Skeletal muscle satellite cell (primary cell): ENCODE measurements at regions not wholly inside any gene's neighbourhood (a gene's known extent, or its start where the extent isn't known, plus 50 kb on each side); places are given as distances from the start of the nearest gene placed in this dataset.

Source experiments
- H3K27me3 ChIP-seq: 2 replicates; pipeline ENCODE4 v1.7.0; 2013; ENCODE audit warnings: low read length; ENCODE audit not compliant: control insufficient read depth, insufficient read depth
- H3K36me3 ChIP-seq: 2 replicates; pipeline ENCODE4 v1.7.0; 2013; ENCODE audit warnings: mild to moderate bottlenecking, control low read depth, low read length; ENCODE audit not compliant: insufficient read depth
- H3K4me1 ChIP-seq: 2 replicates; pipeline ENCODE4 v1.7.0; 2013; ENCODE audit warnings: low read length; ENCODE audit not compliant: control insufficient read depth, insufficient read depth
- H3K4me2 ChIP-seq: 2 replicates; pipeline ENCODE4 v1.7.0; 2013; ENCODE audit warnings: mild to moderate bottlenecking, low read length
- H3K4me3 ChIP-seq: 2 replicates; pipeline ENCODE4 v1.7.0; 2013; ENCODE audit warnings: low read length
- H3K9ac ChIP-seq: 2 replicates; pipeline ENCODE4 v1.7.0; 2013; ENCODE audit warnings: mild to moderate bottlenecking, low read depth, low read length, moderate library complexity
- H3K9me3 ChIP-seq: replicated peaks from 2 replicates; pipeline ENCODE4 v1.7.0; 2013; ENCODE audit warnings: mild to moderate bottlenecking, control low read depth, low read length

GRCh38 chr15:31212326-31213080 is 111.0 kb upstream of the TRPM1 start:
- no peak overlapping the region for H3K9ac ChIP-seq
- peaks cover 21% of the 10 kb centered on the region for H3K27me3 ChIP-seq
- no peak overlapping the region for H3K4me3 ChIP-seq
- peaks cover 13% of the 10 kb centered on the region for H3K4me1 ChIP-seq
- no peaks in the 10 kb centered on the region for H3K36me3 ChIP-seq
- no peaks in the 10 kb centered on the region for H3K9me3 ChIP-seq
- no peak overlapping the region for H3K4me2 ChIP-seq

- Histone ChIP-seq H3K36me3 (no peaks in the 10 kb centered on the region), H3K27me3 (peaks cover 16% of the 10 kb centered on the region), H3K9ac (no peak overlapping the region), H3K9me3 (no peaks in the 10 kb centered on the region), H3K4me2 (no peak overlapping the region), H3K4me3 (no peak overlapping the region), H3K4me1 (peaks cover 13% of the 10 kb centered on the region)
Observed at GRCh38 chr15:31214158-31214863, 112.3 kb upstream of the KLF13 start.

- Histone ChIP-seq H3K9me3 (no peaks in the 10 kb centered on the region), H3K4me1 (peaks cover 13% of the 10 kb centered on the region), H3K9ac (no peak overlapping the region), H3K4me2 (peak overlapping the region; percentile 85), H3K36me3 (no peaks in the 10 kb centered on the region), H3K27me3 (peaks cover 13% of the 10 kb centered on the region), H3K4me3 (peak overlapping the region; percentile 63)
Observed at GRCh38 chr15:31214864-31215489, 111.7 kb upstream of the KLF13 start.

- Histone ChIP-seq H3K36me3 (no peaks in the 10 kb centered on the region), H3K9me3 (no peaks in the 10 kb centered on the region), H3K4me2 (peak overlapping the region; percentile 85), H3K9ac (no peak overlapping the region), H3K4me1 (peaks cover 13% of the 10 kb centered on the region), H3K4me3 (peak overlapping the region; percentile 63), H3K27me3 (peaks cover 13% of the 10 kb centered on the region)
Observed at GRCh38 chr15:31215490-31216214, 111.0 kb upstream of the KLF13 start.

- no peaks in the 10 kb centered on the region for H3K36me3 ChIP-seq
- no peak overlapping the region for H3K9ac ChIP-seq
- H3K4me3 ChIP-seq, result no peak overlapping the region
- H3K27me3 ChIP-seq, result peaks cover 11% of the 10 kb centered on the region
- H3K9me3 ChIP-seq, result no peaks in the 10 kb centered on the region
- H3K4me1 ChIP-seq, result peaks cover 13% of the 10 kb centered on the region
- peak overlapping the region; percentile 67 for H3K4me2 ChIP-seq
Observed at GRCh38 chr15:31216215-31216911, 110.3 kb upstream of the KLF13 start.

- no peak overlapping the region for H3K4me2 ChIP-seq
- H3K9ac ChIP-seq, result no peak overlapping the region
- peaks cover 13% of the 10 kb centered on the region for H3K4me1 ChIP-seq
- peaks cover 11% of the 10 kb centered on the region for H3K27me3 ChIP-seq
- no peaks in the 10 kb centered on the region for H3K36me3 ChIP-seq
- H3K9me3 ChIP-seq, result no peaks in the 10 kb centered on the region
- no peak overlapping the region for H3K4me3 ChIP-seq
Observed at GRCh38 chr15:31217067-31217466, 109.6 kb upstream of the KLF13 start.

GRCh38 chr15:31217566-31218270 is 108.9 kb upstream of the KLF13 start:
- no peak overlapping the region for H3K4me3 ChIP-seq
- H3K36me3 ChIP-seq, result no peaks in the 10 kb centered on the region
- peaks cover 15% of the 10 kb centered on the region for H3K27me3 ChIP-seq
- peaks cover 13% of the 10 kb centered on the region for H3K4me1 ChIP-seq
- no peak overlapping the region for H3K9ac ChIP-seq
- H3K9me3 ChIP-seq, result no peaks in the 10 kb centered on the region
- H3K4me2 ChIP-seq, result no peak overlapping the region

GRCh38 chr15:31219221-31219620 is 107.4 kb upstream of the KLF13 start:
- no peak overlapping the region for H3K9ac ChIP-seq
- no peak overlapping the region for H3K4me3 ChIP-seq
- no peaks in the 10 kb centered on the region for H3K36me3 ChIP-seq
- H3K4me2 ChIP-seq, result no peak overlapping the region
- H3K9me3 ChIP-seq, result no peaks in the 10 kb centered on the region
- peaks cover 27% of the 10 kb centered on the region for H3K27me3 ChIP-seq
- H3K4me1 ChIP-seq, result peaks cover 21% of the 10 kb centered on the region

- H3K9ac ChIP-seq, result no peak overlapping the region
- H3K4me3 ChIP-seq, result no peak overlapping the region
- H3K36me3 ChIP-seq, result no peaks in the 10 kb centered on the region
- peaks cover 12% of the 10 kb centered on the region for H3K4me1 ChIP-seq
- H3K9me3 ChIP-seq, result no peaks in the 10 kb centered on the region
- H3K4me2 ChIP-seq, result no peak overlapping the region
- H3K27me3 ChIP-seq, result peaks cover 43% of the 10 kb centered on the region
Observed at GRCh38 chr15:31221936-31222515, 104.6 kb upstream of the KLF13 start.

GRCh38 chr15:31222773-31223341 is 103.8 kb upstream of the KLF13 start:
- Histone ChIP-seq H3K36me3 (no peaks in the 10 kb centered on the region), H3K4me1 (peaks cover 12% of the 10 kb centered on the region), H3K9ac (no peak overlapping the region), H3K27me3 (peaks cover 48% of the 10 kb centered on the region), H3K4me2 (no peak overlapping the region), H3K4me3 (no peak overlapping the region), H3K9me3 (no peaks in the 10 kb centered on the region)
